GM19372 (cell line): ENCODE measurements at regions not wholly inside any gene's neighbourhood (a gene's known extent, or its start where the extent isn't known, plus 50 kb on each side); places are given as distances from the start of the nearest gene placed in this dataset.

ENCODE experiments used
- ATAC-seq: cut with Tn5 transposase; IDR thresholded peaks from one replicate; pipeline ENCODE4 v1.9.1; 2021; ENCODE audit warnings: mild to moderate bottlenecking, low read depth, moderate library complexity; ENCODE audit not compliant: unreplicated experiment

DNA sequence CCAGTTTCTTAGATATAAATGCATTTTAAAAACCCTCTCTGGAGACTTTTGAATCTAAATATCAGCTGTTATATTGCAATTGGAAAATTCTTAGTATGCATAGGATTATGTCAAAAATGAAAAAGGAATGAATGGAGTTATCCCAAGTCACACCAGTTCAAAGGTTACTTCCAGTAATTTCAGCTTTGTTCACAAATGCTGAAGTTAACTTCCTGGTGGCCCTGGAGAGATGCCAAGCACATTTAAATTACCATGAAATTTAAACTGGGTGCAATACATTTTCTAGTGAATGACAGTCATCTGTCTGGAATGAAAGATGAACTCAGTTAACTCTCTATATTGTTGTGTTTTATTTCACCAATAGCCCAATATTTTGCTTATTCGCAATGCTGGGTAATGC lies 753.9 kb downstream of the SUCLG1 start:
- no peak for ATAC-seq

DNA sequence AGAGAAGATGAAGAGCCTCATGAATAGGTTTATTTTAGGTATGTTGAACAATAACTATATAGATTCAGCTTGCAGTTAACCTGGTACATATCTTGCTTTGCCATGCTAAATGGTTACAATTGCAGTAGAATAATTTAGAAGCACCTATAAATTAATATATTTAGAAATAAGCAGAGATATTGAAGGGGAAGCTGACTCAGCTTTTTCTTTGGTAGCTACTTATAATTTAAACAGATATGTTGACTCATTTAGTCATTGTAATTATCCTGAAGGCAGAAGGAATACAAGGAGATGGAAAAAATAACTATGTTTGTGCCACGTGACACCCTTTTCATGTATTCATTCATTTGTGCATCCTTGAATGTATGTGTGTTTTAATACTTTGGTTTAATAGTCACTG lies 755.5 kb downstream of the SUCLG1 start:
- ATAC-seq = no peak

DNA sequence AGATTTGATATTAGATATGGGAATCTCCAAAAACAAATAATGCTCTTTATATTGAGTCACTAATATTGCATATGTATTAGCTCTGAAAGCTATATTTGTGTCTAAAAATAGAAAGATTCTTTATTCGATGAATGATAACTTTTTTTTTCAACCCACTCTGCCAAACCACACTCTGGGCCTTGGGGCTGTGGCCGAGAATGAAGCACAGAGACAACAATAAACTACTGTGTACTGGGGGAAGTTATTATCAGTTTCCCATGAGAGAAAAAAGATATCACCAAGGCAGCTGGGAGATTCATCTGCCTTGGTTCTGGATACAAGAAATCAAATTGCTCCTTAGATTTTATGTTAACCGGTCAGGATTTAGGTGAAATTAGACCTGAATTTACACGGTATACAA lies 762.2 kb downstream of the SUCLG1 start:
- no peak for ATAC-seq

DNA sequence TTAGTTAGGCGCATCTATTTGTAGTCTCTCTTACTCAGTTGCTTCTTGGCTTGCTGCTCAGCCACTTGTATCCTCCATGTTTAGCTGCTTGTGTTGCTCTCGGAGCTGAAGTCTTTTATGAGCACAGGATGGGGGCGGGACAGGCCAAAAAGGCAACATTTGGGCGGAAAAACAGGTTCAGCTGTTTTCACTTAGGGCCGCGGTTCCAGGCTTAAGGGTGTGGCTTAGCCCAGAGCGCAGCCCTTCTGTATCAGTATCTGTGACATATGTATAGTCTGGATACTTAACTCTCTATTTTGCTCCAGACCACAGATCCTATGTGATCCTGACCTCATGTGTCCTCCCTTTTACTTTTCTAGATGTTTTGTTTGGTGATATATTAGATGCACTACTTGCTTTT lies 763.5 kb downstream of the SUCLG1 start:
- no peak for ATAC-seq

DNA sequence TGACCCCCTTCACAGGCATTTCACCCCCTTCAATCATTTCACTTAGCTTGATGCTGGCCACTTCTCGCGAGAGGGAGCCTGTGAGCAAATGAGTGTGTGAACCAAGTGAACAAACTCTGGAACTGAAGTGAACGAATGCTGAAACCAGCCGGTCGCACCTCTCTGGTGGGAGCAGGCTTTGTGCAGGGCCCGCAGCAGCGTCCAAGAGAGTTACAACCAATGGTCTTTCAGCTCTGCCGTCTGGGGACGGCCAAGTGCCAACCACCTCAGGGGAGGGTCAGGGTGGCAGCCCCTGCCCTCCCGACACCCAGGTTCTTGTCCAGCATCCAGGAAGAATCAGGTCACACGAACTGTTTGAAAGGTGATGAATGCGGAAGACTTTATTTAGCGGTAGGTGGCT lies 764.0 kb downstream of the SUCLG1 start:
- ATAC-seq = no peak

DNA sequence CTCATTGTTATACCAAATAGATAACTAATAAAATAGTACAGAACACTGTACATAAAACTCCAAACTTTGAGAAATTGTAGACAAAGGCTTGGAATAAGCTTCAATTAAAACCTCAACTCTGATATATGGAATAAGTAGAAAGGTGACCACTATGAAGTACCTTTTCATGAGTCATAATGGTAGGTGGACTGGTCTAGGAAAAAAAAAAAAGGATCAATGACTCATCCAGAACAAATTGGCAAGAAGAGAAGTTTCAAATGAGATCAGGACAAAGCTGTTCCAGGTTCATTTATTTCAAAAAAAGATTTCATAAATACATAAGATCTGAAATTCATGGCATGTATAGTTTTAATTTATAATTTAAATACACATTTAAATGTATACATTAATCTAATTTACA lies 769.7 kb downstream of the SUCLG1 start:
- ATAC-seq = no peak

DNA sequence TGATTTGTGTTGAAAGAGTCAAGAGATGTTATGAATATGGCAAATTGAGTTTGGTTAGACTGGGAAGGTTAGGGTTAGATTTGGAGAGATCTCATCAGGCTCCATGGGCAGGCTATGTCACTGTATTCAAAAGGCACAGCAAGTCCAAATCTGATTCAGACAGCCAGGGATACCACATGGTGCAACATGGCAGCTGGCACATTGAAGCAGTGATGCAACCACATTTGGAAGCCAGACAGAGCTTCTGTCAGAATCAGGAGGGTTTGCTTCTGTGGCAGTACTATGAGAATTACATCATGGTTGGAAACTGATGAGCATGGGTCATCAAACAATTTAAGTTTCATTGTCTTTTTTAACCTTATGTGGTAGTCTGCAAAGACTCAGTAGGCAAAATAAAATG lies 772.2 kb downstream of the SUCLG1 start:
- ATAC-seq = no peak

DNA sequence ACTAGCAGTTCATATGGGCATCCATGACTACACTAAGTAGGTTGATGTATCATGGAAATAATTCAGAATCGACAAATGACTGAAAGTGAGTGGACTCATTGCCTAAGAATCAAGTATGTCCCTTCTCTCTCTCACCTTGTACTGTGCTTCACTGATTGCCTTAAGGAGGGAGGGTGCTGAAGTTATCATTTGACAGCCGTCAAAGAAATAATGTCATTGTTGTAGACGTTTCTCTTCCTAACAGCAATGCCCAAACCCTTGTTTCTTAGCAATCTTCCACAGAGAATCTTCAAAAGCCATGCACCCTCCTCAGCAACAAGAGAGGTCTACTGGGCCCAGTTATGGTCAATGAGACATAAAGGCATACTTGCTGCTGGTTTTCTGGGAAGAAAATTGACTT lies 785.0 kb downstream of the SUCLG1 start:
- no peak for ATAC-seq

DNA sequence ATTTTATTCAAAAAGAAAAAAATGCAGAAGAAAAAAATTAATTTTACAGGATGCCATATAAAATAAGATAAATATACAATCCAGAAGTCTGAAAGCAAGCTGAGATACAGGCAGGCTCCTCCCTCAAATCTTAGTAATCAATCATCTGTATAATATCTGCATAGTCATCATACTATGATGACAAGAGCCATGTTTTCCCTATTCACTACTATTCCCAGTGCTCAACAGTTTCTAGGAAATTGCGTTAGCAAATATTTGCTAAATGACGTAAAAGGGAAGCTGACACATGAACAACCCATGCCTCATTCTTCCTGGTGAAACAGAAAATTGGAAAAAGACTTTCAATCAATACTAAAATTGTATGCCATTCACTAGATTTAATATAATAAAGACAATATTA lies 793.2 kb downstream of the SUCLG1 start:
- ATAC-seq = no peak

DNA sequence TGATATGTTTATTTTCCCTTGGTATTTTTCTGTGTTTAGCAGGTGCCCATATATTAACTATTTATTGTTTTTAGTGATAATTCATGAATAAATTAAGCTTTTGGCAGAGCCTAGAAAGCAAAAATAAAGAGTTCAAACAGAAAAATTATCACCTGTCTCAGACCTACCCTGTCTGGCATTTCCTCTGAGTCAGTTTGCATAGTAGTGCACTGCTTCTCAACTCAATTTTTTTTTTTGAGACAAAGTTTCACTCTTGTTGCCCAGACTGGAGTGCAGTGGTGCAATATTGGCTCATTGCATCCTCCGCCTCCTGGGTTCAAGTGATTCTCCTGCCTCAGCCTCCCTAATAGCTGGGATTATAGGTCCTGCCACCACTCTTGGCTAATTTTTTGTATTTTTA lies 793.9 kb downstream of the SUCLG1 start:
- ATAC-seq = no peak

DNA sequence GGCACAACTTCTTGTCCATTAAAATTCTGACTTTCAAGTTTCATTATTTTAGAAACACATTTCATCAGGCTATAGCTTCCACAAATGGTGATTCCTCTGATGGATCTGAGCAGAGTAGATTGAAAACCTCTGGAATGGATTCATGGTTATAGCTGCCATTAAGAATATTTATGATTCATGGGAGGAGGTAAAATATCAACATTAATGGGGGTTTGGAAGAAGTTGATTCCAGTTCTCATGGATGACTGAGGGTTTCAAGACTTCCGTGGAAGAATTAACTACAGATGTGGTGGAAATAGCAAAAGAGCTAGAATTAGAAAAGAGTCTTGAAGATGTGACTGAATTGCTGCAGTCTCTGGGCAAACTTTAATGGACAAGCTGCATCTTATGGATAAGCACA lies 797.4 kb downstream of the SUCLG1 start:
- no peak for ATAC-seq

DNA sequence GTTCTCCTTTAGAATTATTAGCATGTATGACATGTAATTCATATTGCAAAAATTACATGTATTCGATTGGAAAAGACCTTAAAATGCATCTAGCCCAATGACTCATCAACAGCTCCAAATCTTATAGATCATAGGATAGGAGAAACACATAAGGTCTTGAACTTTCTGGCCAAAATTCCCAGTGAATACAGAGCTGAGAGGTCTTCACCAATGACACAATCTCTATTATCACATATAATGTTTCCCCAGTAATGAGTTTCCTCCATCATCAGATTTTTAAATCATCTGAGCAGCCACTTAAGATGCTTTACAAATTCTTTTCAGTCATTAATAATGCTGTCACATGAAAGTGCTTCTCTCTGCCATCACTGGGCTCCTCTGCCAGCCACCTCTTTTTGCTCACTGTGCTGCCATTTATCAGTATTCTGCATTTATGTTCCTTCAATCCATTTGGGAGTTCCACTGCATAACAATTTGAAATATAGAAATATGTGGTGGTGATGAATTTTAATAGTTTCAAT lies 804.9 kb downstream of the SUCLG1 start:
- no peak for ATAC-seq

DNA sequence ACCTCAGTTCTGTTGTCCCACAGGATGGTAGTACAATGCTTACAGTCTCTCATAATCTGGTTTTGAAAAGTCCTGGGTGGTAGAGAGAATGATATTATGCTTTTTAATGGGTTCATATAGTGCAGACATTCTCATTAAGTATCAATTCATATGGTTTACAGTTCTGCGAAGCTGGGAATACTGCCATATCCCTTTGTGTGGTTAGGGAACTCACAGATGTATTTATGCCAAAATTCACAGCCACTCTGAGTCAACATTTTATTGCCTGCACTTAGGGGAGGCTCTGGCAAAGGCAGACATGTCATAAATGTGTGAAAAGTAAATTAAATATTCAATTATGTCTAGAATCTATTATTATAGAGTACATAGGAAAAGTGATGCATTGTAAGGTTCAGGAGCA lies 808.2 kb downstream of the SUCLG1 start:
- ATAC-seq = no peak

DNA sequence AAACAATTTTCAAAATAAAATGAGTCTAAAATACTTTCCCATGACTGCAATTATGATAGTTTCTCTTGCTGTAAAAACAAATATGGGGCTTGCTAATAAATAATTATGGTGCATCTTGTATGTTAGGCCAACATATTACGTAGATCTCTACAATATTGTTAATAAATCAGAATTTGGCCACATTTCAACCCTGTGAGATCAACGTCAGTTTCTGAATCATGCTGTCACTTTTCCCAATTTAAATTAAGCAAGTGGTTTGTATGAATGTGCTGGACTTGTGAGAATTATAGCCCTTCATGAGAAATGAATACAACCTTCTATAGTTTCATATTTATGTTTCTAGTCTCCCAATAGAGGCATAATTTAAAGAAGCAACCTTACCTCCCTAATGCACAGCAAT lies 808.9 kb downstream of the SUCLG1 start:
- no peak for ATAC-seq

DNA sequence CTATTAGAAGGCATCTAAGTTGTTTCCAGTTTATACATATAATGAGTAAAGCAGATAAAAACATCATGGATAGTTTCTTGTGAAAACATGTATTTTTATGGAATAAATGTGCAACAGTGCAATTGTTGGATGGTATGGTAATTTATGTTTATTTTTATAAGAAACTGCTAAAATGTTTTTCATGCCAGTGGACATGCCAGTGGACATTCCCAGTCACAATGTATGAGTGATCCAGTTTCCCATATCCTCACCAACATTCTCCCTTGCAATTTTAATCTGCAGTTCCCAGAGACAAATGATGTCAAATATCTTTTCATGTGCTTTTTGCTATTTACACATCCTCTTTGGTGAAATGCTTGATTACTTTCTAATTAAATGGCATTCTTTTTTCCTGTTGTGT lies 818.6 kb downstream of the SUCLG1 start:
- ATAC-seq = no peak

DNA sequence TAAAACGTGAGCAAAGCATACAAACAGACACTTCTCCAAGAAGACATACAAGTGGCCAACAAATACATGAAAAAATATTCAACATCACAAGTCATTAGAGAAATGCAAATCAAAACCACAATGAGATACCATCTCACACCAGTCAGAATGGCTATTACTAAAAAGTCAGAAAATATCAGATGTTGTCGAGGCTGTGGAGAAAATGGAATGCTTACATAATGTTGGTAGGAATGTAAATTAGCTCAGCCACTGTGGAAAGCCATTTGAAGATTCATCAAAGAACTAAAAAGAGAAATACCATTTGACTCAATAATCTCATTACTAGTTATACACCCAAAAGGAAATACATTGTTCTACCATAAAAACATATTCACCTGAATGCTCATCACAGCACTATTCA lies 825.7 kb downstream of the SUCLG1 start:
- no peak for ATAC-seq

DNA sequence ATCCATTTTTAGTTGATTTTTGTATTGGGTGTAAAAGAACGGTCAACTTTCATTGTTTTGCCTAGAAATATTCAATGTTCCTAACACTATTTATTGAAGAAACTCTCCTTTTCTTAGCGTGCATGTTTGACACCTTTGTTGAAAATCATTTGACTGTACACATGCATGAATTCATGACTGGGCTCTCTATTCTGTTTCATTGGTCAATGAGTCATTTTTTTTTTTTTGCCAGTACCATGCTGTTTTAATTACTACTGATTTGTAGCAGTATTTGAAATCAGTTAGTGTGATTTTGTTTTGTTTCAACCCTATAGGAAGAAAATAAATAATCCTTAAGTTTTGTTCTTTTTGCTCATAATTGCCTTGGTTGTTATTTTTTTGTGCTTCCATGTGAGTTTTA lies 828.7 kb downstream of the SUCLG1 start:
- no peak for ATAC-seq

DNA sequence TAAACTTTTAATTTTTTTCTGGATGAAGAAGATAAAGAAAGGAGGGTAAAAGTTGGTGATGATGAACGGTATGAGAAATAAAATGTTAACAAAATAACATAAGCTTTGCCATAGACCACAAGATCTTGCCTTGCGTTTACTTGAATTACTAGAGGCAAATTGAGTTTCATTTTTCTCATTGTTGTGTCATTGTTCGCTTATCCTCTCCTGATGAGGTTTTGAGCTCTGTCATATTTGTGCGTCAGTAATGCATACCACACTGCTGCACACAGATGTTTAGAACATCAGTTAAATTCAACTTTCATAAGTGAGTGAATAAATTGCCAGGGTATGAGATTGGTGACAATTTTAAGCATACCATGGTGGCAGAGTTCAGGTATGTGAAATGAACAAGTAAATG lies 843.6 kb downstream of the SUCLG1 start:
- ATAC-seq = no peak

DNA sequence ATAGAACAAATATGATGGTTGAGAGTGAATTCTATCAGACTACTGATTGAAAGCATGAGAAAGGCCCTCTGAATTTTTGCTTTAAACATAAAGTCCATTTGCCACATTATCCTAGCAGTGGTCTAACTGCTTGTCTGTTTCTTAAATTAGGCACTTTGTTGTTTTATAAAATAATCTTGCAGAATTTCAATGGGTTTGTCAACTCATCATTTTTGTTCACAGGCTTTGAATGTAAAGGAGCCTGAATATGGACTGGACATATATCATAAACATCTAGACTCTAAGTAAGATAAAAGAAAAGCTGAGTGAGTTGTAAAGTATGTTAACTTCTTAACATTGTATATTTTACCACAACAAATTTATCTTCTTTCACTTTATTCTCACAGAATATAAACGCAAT lies 845.9 kb downstream of the SUCLG1 start:
- ATAC-seq = no peak

DNA sequence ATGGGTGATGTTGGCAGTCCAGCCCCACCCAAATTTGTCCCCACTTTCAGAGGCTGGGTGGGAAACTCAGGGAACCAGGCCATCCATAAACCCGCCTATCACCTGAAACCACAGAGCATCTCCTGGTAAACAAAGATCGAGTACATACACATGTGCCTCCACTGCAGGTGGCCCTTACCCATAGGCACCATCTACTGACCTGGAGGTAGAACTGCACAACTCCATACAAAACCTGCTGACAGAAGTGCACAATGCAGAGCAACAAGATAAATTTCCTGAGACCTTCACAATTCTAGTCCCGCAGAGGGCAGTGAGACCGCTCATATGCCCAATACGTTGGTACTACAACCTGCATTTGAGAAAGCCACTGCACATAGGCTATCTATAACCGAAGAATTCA lies 856.3 kb downstream of the SUCLG1 start:
- no peak for ATAC-seq

DNA sequence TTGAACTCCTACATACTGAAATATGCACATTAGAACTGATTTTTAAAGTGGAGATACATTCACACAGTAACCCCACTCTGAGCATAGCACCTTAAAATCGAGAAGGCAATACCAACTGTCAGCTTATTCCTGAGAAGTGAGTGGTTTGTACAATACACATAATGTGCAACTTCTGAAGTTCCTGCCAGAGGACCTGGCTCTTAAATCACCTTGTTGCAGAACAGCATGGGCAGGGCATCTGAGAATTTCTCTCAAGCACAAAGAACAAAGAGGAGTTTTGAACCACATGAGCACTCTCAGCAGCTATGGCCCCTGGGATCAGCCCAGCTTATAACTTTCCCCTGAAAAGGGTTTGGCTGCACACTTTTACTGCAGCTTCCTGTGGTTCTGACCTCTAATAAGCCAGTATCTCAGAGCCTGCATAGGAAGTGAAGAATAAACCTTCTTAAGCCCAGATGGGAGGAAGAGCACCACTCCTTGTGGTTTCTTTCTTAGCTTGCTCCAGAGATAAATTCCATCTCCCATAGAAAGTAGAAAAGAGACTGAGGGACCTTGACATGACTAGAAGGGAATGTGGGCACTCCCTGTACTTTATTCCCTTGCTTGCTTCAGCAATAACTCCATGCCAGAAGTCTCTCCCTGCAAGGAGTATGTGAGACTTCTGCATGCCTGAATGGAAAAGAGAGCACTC lies 862.3 kb downstream of the SUCLG1 start:
- no peak for ATAC-seq

DNA sequence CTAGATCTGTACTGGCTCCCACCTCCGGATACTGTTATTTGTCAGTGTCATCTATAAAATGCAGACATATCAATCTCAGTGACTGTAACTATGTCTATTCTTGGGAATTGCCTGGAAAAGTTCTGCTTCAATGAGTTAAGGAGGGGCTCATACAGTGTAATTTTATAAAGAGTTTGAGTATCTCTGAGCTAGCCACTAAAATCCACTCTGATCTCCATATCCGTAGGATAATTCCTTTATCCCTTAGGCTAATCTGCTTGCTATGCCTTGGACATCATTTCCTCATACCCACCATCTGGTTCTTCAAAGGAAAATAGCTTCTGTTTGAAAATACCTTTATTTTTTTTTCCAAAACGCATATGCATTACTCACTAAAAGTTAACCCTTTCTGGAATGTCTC lies 863.2 kb downstream of the SUCLG1 start:
- no peak for ATAC-seq

DNA sequence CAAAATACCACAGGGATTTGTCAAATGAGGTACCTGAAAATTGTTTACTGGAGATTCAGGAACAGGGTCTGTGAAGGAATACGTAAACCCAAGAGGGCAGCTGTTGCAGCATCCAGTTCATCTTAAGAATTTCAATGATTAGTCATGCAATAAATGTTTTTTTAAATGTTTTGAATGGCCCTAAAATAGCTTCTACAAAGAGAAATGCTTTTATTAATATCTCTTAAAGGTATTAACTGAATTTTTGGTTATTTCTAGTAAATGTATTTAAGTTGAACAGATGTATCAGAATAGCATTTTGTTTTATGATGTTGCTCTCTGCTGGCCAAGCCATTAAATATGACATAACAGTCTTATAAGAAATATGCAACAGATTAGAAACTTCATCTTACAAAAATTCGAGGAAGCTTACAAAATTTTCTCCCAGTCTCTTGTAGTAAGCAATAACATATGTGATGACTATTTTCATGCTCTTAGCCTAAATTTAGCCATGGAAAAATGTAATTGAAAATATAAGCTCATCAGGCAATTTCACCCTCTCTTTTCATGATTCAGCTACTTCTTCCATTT lies 863.9 kb downstream of the SUCLG1 start:
- no peak for ATAC-seq
